Vagina (tissue), 2 donors: ENCODE measurements at regions not wholly inside any gene's neighbourhood (a gene's known extent, or its start where the extent isn't known, plus 50 kb on each side); places are given as distances from the start of the nearest gene placed in this dataset.

Experiments
- DNase-seq, 2 donors: peaks; one replicate each; pipeline ENCODE4 v3.0.0-alpha.2; 2017; ENCODE audit errors: extremely low spot score in 2 of 2
- H3K27ac ChIP-seq: fragments of 200-600 bp; sonication (generic); one replicate; pipeline ENCODE4 v1.5.1; 2019
- H3K27me3 ChIP-seq: fragments of 200-600 bp; sonication (generic); one replicate; pipeline ENCODE4 v1.5.1; 2019
- H3K36me3 ChIP-seq, 2 donors: fragments of 200-600 bp; sonication (generic); one replicate each; pipeline ENCODE4 v1.5.1; 2017 to 2019
- H3K4me1 ChIP-seq: fragments of 200-600 bp; sonication (generic); one replicate; pipeline ENCODE4 v1.5.1; 2019
- H3K4me3 ChIP-seq, 2 donors: fragments of 200-600 bp; sonication (generic); 1 replicate in 1 of 2; 2 replicates in 1 of 2; pipeline ENCODE4 v1.5.1; 2016 to 2019
- H3K9me3 ChIP-seq: fragments of 200-600 bp; sonication (generic); one replicate; pipeline ENCODE4 v1.5.1; 2019
- CTCF ChIP-seq, 3 experiments: fragments of 450-650 bp in 2 of 3; fragments of 200-600 bp in 1 of 3; sonication (generic) in 1 of 3; IDR thresholded peaks; one replicate each; pipeline ENCODE4 v1.5.1; 2017 to 2019; ENCODE audit warnings: antibody characterized with exemption in 3 of 3, mild to moderate bottlenecking in 2 of 3, moderate library complexity in 2 of 3
- POLR2A ChIP-seq, 2 donors: fragments of 450-650 bp; IDR thresholded peaks; one replicate each; pipeline ENCODE4 v1.6.1; 2017; ENCODE audit warnings: antibody characterized with exemption in 2 of 2, mild to moderate bottlenecking in 2 of 2, moderate library complexity in 2 of 2
- POLR2AphosphoS5 ChIP-seq, 2 donors: sonication (generic); formaldehyde crosslinking; IDR thresholded peaks; one replicate each; pipeline ENCODE4 v1.9.0; 2017; ENCODE audit warnings: antibody characterized with exemption in 2 of 2, mild to moderate bottlenecking in 2 of 2, low read depth in 1 of 2; ENCODE audit not compliant: insufficient read depth in 1 of 2
- intact Hi-C: fragments of 100-400 bp; cut with DNase I; formaldehyde crosslinking; loops from one replicate; pipeline ENCODE4 v1.15.1; 2023

- Histone ChIP-seq H3K9me3 (no peaks in the 10 kb centered on the region), H3K27me3 (no peaks in the 10 kb centered on the region), H3K27ac (no peak overlapping the region), H3K4me3 (no peak overlapping the region), H3K4me1 (no peaks in the 10 kb centered on the region), H3K36me3 (no peaks in the 10 kb centered on the region)
- intact Hi-C loops = no loop called here
- DNase-seq = no peak
- TF ChIP-seq POLR2A (IDR thresholded peaks at IDR 0.05) (no peak), CTCF (IDR thresholded peaks at IDR 0.05) (no peak), POLR2AphosphoS5 (IDR thresholded peaks at IDR 0.05; ENCODE audit: insufficient read depth in 1 of 2, low read depth in 1 of 2) (no peak)
Measured at GRCh38 chr15:46146915-46147314, 512.1 kb downstream of the SQOR start.

GRCh38 chr15:46151786-46152185 lies 517.0 kb downstream of the SQOR start:
- intact Hi-C loops = no loop called here
- no peak overlapping the region for H3K27ac ChIP-seq
- H3K9me3 ChIP-seq = no peaks in the 10 kb centered on the region
- DNase-seq = no peak
- H3K36me3 ChIP-seq = no peaks in the 10 kb centered on the region
- TF ChIP-seq POLR2AphosphoS5 (IDR thresholded peaks at IDR 0.05; ENCODE audit: insufficient read depth in 1 of 2, low read depth in 1 of 2) = no peak
- no peak for TF ChIP-seq CTCF (IDR thresholded peaks at IDR 0.05)
- no peak for TF ChIP-seq POLR2A (IDR thresholded peaks at IDR 0.05)
- H3K4me1 ChIP-seq = no peaks in the 10 kb centered on the region
- H3K27me3 ChIP-seq = no peaks in the 10 kb centered on the region
- no peak overlapping the region for H3K4me3 ChIP-seq

GRCh38 chr15:46166750-46167149 lies 531.9 kb downstream of the SQOR start:
- TF ChIP-seq CTCF (IDR thresholded peaks at IDR 0.05) (no peak), POLR2A (IDR thresholded peaks at IDR 0.05) (no peak), POLR2AphosphoS5 (IDR thresholded peaks at IDR 0.05; ENCODE audit: insufficient read depth in 1 of 2, low read depth in 1 of 2) (no peak)
- Histone ChIP-seq H3K36me3 (no peaks in the 10 kb centered on the region), H3K27ac (no peak overlapping the region), H3K9me3 (peaks cover 3% of the 10 kb centered on the region), H3K4me1 (no peaks in the 10 kb centered on the region), H3K27me3 (no peaks in the 10 kb centered on the region), H3K4me3 (no peak overlapping the region)
- DNase-seq = no peak
- intact Hi-C loops = no loop called here

- H3K4me1 ChIP-seq = no peaks in the 10 kb centered on the region
- no peaks in the 10 kb centered on the region for H3K36me3 ChIP-seq
- no peak overlapping the region for H3K4me3 ChIP-seq
- peaks cover 3% of the 10 kb centered on the region for H3K9me3 ChIP-seq
- no peak for DNase-seq
- no peaks in the 10 kb centered on the region for H3K27me3 ChIP-seq
- intact Hi-C loops = no loop called here
- no peak overlapping the region for H3K27ac ChIP-seq
- TF ChIP-seq CTCF (IDR thresholded peaks at IDR 0.05) (no peak), POLR2A (IDR thresholded peaks at IDR 0.05) (no peak), POLR2AphosphoS5 (IDR thresholded peaks at IDR 0.05; ENCODE audit: insufficient read depth in 1 of 2, low read depth in 1 of 2) (no peak)
Measured at GRCh38 chr15:46170326-46170725, 535.5 kb downstream of the SQOR start.

GRCh38 chr15:46174122-46174521 lies 539.3 kb downstream of the SQOR start:
- intact Hi-C loops = no loop called here
- TF ChIP-seq CTCF (IDR thresholded peaks at IDR 0.05) (no peak), POLR2AphosphoS5 (IDR thresholded peaks at IDR 0.05; ENCODE audit: insufficient read depth in 1 of 2, low read depth in 1 of 2) (no peak), POLR2A (IDR thresholded peaks at IDR 0.05) (no peak)

More at GRCh38 chr15:46174122-46174521, 539.3 kb downstream of the SQOR start:
- H3K9me3 ChIP-seq = peaks cover 3% of the 10 kb centered on the region
- no peaks in the 10 kb centered on the region for H3K27me3 ChIP-seq
- H3K36me3 ChIP-seq = no peaks in the 10 kb centered on the region
- H3K27ac ChIP-seq = no peak overlapping the region
- H3K4me3 ChIP-seq = no peak overlapping the region
- no peaks in the 10 kb centered on the region for H3K4me1 ChIP-seq
- no peak for DNase-seq
